Brain pericyte (primary cell): ENCODE measurements at regions not wholly inside any gene's neighbourhood (a gene's known extent, or its start where the extent isn't known, plus 50 kb on each side); places are given as distances from the start of the nearest gene placed in this dataset.
"Not testable (repeated sequence)": the region's sequence is repeated elsewhere in the genome, so short reads cannot be mapped to it uniquely, and the experiment has no call there.

ENCODE experiments used
- DNase-seq: peaks from one replicate; pipeline ENCODE4 v3.0.0-alpha.2; 2012; ENCODE audit warnings: low read depth, low spot score

GRCh38 chr4:126770811-126771553, 861.8 kb upstream of the INTU start:
- DNase-seq: not testable (repeated sequence)

- DNase-seq: not testable (repeated sequence)
Measured at GRCh38 chr4:126771618-126772017, 861.1 kb upstream of the INTU start.

GRCh38 chr4:126772662-126773061, 860.1 kb upstream of the INTU start:
- no peak for DNase-seq

GRCh38 chr4:126775485-126776106, 857.2 kb upstream of the INTU start:
- DNase-seq: no peak

- DNase-seq: no peak
Measured at GRCh38 chr4:126776361-126776760, 856.4 kb upstream of the INTU start.

GRCh38 chr4:126777649-126778048, 855.1 kb upstream of the INTU start:
- DNase-seq: peak; percentile 70

- DNase-seq: no peak
Measured at GRCh38 chr4:126778348-126778747, 854.4 kb upstream of the INTU start.

GRCh38 chr4:126779001-126779400, 853.8 kb upstream of the INTU start:
- DNase-seq: no peak

- no peak for DNase-seq
Measured at GRCh38 chr4:126779436-126780166, 853.2 kb upstream of the INTU start.

- DNase-seq: no peak
Measured at GRCh38 chr4:126783191-126783590, 849.6 kb upstream of the INTU start.

GRCh38 chr4:126784966-126785580, 847.7 kb upstream of the INTU start:
- no peak for DNase-seq

- DNase-seq: no peak
Measured at GRCh38 chr4:126790633-126791032, 842.1 kb upstream of the INTU start.

- no peak for DNase-seq
Measured at GRCh38 chr4:126794363-126794762, 838.4 kb upstream of the INTU start.

GRCh38 chr4:126798214-126798613, 834.5 kb upstream of the INTU start:
- no peak for DNase-seq

GRCh38 chr4:126799416-126799815, 833.3 kb upstream of the INTU start:
- DNase-seq: no peak

GRCh38 chr4:126799971-126800574, 832.7 kb upstream of the INTU start:
- DNase-seq: no peak

GRCh38 chr4:126800575-126801141, 832.1 kb upstream of the INTU start:
- no peak for DNase-seq

- DNase-seq: no peak
Measured at GRCh38 chr4:126807132-126807531, 825.6 kb upstream of the INTU start.

- DNase-seq: no peak
Measured at GRCh38 chr4:126812076-126812475, 820.7 kb upstream of the INTU start.

GRCh38 chr4:126820631-126821030, 812.1 kb upstream of the INTU start:
- no peak for DNase-seq

- DNase-seq: no peak
Measured at GRCh38 chr4:126821152-126821551, 811.6 kb upstream of the INTU start.

GRCh38 chr4:126825083-126825482, 807.7 kb upstream of the INTU start:
- no peak for DNase-seq
